Neural progenitor cell (in vitro differentiated cells): ENCODE measurements at regions not wholly inside any gene's neighbourhood (a gene's known extent, or its start where the extent isn't known, plus 50 kb on each side); places are given as distances from the start of the nearest gene placed in this dataset.
"Not testable (repeated sequence)": the region's sequence is repeated elsewhere in the genome, so short reads cannot be mapped to it uniquely, and the experiment has no call there.

Experiments
- DNase-seq: peaks from one replicate; pipeline ENCODE4 v3.0.0-alpha.2; 2016; ENCODE audit warnings: low spot score
- H2AFZ ChIP-seq: fragments of 200-600 bp; sonication (generic); replicated peaks from 2 replicates; pipeline ENCODE4 v1.6.1; 2016; ENCODE audit warnings: antibody characterized with exemption
- H3F3A ChIP-seq: fragments of 200-600 bp; sonication (generic); 2 replicates; pipeline ENCODE4 v1.6.1; 2016; ENCODE audit warnings: antibody characterized with exemption, low read depth
- H3K27ac ChIP-seq: fragments of 200-600 bp; sonication (generic); 2 replicates; pipeline ENCODE4 v1.5.1; 2016; ENCODE audit warnings: mild to moderate bottlenecking
- H3K27me3 ChIP-seq: fragments of 200-600 bp; sonication (generic); 2 replicates; pipeline ENCODE4 v1.6.1; 2016; ENCODE audit warnings: mild to moderate bottlenecking, moderate library complexity
- H3K36me3 ChIP-seq: fragments of 200-600 bp; sonication (generic); 2 replicates; pipeline ENCODE4 v1.5.1; 2016
- H3K4me1 ChIP-seq: fragments of 200-600 bp; sonication (generic); 2 replicates; pipeline ENCODE4 v1.6.1; 2016; ENCODE audit warnings: mixed run types
- H3K4me2 ChIP-seq: fragments of 200-600 bp; sonication (generic); 2 replicates; pipeline ENCODE4 v1.6.1; 2016
- H3K4me3 ChIP-seq: fragments of 200-600 bp; sonication (generic); 2 replicates; pipeline ENCODE4 v1.5.1; 2016
- H3K79me2 ChIP-seq: fragments of 200-600 bp; sonication (generic); 2 replicates; pipeline ENCODE4 v1.6.1; 2016; ENCODE audit warnings: low read depth
- H3K9ac ChIP-seq: fragments of 200-600 bp; sonication (generic); 2 replicates; pipeline ENCODE4 v1.6.1; 2016
- H3K9me3 ChIP-seq: fragments of 200-600 bp; sonication (generic); 2 replicates; pipeline ENCODE4 v1.5.1; 2016; ENCODE audit warnings: low read depth
- H4K20me1 ChIP-seq: fragments of 200-600 bp; sonication (generic); 2 replicates; pipeline ENCODE4 v1.6.1; 2016; ENCODE audit warnings: low read depth
- H3K27ac Mint-ChIP-seq: 3 replicates; pipeline ENCODE4 v1.8.0; 2021; ENCODE audit warnings: mixed read lengths
- H3K27me3 Mint-ChIP-seq: 2 replicates; pipeline ENCODE4 v1.8.0; 2022; ENCODE audit warnings: low read depth, mild to moderate bottlenecking, inconsistent platforms, moderate library complexity, mixed read lengths; ENCODE audit not compliant: insufficient read depth
- H3K36me3 Mint-ChIP-seq: 3 replicates; pipeline ENCODE4 v1.8.0; 2021; ENCODE audit warnings: mixed read lengths
- H3K4me1 Mint-ChIP-seq: 3 replicates; pipeline ENCODE4 v1.8.0; 2021; ENCODE audit warnings: mixed read lengths
- H3K4me3 Mint-ChIP-seq: 3 replicates; pipeline ENCODE4 v1.8.0; 2021; ENCODE audit warnings: mild to moderate bottlenecking, moderate library complexity, mixed read lengths
- H3K9me3 Mint-ChIP-seq: 3 replicates; pipeline ENCODE4 v1.8.0; 2020; ENCODE audit warnings: mixed read lengths
- EZH2 ChIP-seq: fragments of 200-600 bp; sonication (generic); IDR thresholded peaks from 2 replicates; pipeline ENCODE4 v1.6.1; 2017; ENCODE audit warnings: antibody characterized with exemption, mild to moderate bottlenecking, moderate library complexity
- EZH2phosphoT487 ChIP-seq: fragments of 200-600 bp; sonication (generic); IDR thresholded peaks from 2 replicates; pipeline ENCODE4 v1.6.1; 2017; ENCODE audit warnings: antibody characterized with exemption
- TF ChIP-seq, protein P1 (sequence below): fragments of 200-600 bp; sonication (generic); IDR thresholded peaks from 2 replicates; pipeline ENCODE4 v1.5.1; 2017; ENCODE audit warnings: antibody characterized with exemption, mild to moderate bottlenecking

- Histone ChIP-seq H2AFZ (no peak overlapping the region), H3K4me1 (no peaks in the 10 kb centered on the region), H3K27me3 (no peaks in the 10 kb centered on the region), H3K4me3 (no peak overlapping the region), H4K20me1 (no peaks in the 10 kb centered on the region), H3K9me3 (no peaks in the 10 kb centered on the region), H3K27ac (no peak overlapping the region), H3F3A (no peaks in the 10 kb centered on the region), H3K9ac (no peak overlapping the region), H3K79me2 (no peaks in the 10 kb centered on the region), H3K4me2 (no peak overlapping the region), H3K36me3 (no peaks in the 10 kb centered on the region)
- Mint-ChIP-seq H3K4me1 (no peaks in the 10 kb centered on the region), H3K9me3 (no peaks in the 10 kb centered on the region), H3K4me3 (no peak overlapping the region), H3K27me3 (no peaks in the 10 kb centered on the region), H3K36me3 (no peaks in the 10 kb centered on the region), H3K27ac (no peak overlapping the region)
- DNase-seq: no peak
- TF ChIP-seq, protein P1, sequence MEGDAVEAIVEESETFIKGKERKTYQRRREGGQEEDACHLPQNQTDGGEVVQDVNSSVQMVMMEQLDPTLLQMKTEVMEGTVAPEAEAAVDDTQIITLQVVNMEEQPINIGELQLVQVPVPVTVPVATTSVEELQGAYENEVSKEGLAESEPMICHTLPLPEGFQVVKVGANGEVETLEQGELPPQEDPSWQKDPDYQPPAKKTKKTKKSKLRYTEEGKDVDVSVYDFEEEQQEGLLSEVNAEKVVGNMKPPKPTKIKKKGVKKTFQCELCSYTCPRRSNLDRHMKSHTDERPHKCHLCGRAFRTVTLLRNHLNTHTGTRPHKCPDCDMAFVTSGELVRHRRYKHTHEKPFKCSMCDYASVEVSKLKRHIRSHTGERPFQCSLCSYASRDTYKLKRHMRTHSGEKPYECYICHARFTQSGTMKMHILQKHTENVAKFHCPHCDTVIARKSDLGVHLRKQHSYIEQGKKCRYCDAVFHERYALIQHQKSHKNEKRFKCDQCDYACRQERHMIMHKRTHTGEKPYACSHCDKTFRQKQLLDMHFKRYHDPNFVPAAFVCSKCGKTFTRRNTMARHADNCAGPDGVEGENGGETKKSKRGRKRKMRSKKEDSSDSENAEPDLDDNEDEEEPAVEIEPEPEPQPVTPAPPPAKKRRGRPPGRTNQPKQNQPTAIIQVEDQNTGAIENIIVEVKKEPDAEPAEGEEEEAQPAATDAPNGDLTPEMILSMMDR: no peak
- TF ChIP-seq EZH2phosphoT487: no peak
- TF ChIP-seq EZH2: no peak
Measured at GRCh38 chr10:26361351-26361750, 76.8 kb upstream of the APBB1IP start.

DNA sequence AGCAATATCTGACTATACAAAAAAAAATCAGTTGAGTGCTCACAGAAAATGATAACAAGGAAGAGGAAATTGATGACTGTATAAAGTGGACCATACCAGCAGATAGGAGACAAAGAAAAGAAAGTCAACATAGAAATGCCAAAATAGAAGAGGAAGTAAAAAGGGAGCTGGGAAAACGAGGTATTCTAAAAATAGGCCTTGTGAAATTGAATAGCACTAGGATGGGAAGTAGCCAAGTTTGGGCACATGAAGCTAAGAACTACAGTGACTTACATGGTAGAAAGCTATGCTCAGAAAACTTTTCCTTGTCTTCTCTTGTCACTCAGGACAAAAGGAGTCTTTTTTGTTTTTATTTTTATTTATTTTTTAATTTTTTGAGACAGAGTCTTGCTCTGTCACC lies 76.2 kb upstream of the APBB1IP start:
- Histone ChIP-seq H3K4me1 (no peaks in the 10 kb centered on the region), H3F3A (no peaks in the 10 kb centered on the region), H3K79me2 (no peaks in the 10 kb centered on the region), H3K27ac (no peak overlapping the region), H3K9me3 (no peaks in the 10 kb centered on the region), H3K27me3 (no peaks in the 10 kb centered on the region), H3K36me3 (no peaks in the 10 kb centered on the region), H3K4me2 (no peak overlapping the region), H3K4me3 (no peak overlapping the region), H2AFZ (no peak overlapping the region), H3K9ac (no peak overlapping the region), H4K20me1 (no peaks in the 10 kb centered on the region)
- Mint-ChIP-seq H3K4me3 (no peak overlapping the region), H3K27ac (no peak overlapping the region), H3K4me1 (no peaks in the 10 kb centered on the region), H3K9me3 (no peaks in the 10 kb centered on the region), H3K27me3 (no peaks in the 10 kb centered on the region), H3K36me3 (no peaks in the 10 kb centered on the region)
- DNase-seq: no peak
- TF ChIP-seq EZH2 (no peak), EZH2phosphoT487 (no peak)
- TF ChIP-seq, protein P1: no peak

DNA sequence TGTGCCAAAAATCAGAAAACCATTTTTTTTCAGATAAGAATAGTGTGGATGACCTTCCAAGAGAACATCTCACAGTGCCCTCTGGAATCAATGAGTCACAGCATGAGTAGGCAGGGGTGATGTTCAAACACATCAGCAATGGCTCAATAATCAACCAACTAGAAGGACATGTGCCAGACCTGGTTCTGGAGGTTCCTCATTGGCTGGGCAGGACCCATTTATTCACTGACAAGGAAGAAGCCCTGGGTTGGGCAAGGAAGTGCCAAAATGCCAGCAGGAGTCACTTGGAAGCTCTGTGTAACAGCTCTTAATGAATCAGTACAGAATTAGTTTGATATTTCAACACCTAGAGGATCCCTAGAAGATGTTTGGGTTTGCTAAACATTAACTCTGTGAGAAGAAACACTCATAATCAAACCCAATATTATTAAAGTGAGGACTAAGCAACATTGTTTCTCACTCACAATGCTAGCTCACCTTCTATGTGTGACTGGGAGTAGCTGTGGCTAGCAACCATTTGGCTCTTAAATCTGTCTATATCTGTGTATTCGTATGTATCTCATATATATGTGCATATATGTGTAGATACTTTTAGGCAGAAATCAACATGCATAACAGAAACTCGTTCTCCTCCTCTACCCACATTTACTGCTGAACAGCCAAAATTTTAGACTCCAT lies 72.3 kb upstream of the APBB1IP start:
- peaks cover 10% of the 10 kb centered on the region for H3K27me3 Mint-ChIP-seq
- Histone ChIP-seq H2AFZ (no peak overlapping the region), H3K9ac (no peak overlapping the region), H3K79me2 (no peaks in the 10 kb centered on the region), H3K4me3 (no peak overlapping the region), H3K9me3 (no peaks in the 10 kb centered on the region), H3K4me2 (no peak overlapping the region), H3K36me3 (no peaks in the 10 kb centered on the region), H3K4me1 (no peaks in the 10 kb centered on the region), H3F3A (no peaks in the 10 kb centered on the region), H3K27ac (no peak overlapping the region), H4K20me1 (no peaks in the 10 kb centered on the region), H3K27me3 (no peaks in the 10 kb centered on the region)
- H3K9me3 Mint-ChIP-seq: no peaks in the 10 kb centered on the region
- no peaks in the 10 kb centered on the region for H3K4me1 Mint-ChIP-seq
- no peak overlapping the region for H3K4me3 Mint-ChIP-seq
- H3K27ac Mint-ChIP-seq: no peak overlapping the region
- no peak for TF ChIP-seq EZH2
- H3K36me3 Mint-ChIP-seq: no peaks in the 10 kb centered on the region
- no peak for DNase-seq

GRCh38 chr10:26367035-26367434 lies 71.1 kb upstream of the APBB1IP start:
- DNase-seq, H3K4me3 ChIP-seq, H3K36me3 Mint-ChIP-seq, H3K9me3 Mint-ChIP-seq, H3K9me3 ChIP-seq, H3K4me2 ChIP-seq, H3K9ac ChIP-seq, H2AFZ ChIP-seq, H4K20me1 ChIP-seq, H3K4me1 ChIP-seq, H3K4me3 Mint-ChIP-seq, H3K27me3 ChIP-seq, H3K79me2 ChIP-seq, H3F3A ChIP-seq, H3K36me3 ChIP-seq, H3K27ac ChIP-seq, H3K27ac Mint-ChIP-seq, H3K4me1 Mint-ChIP-seq: not testable (repeated sequence)
- peaks cover 10% of the 10 kb centered on the region for H3K27me3 Mint-ChIP-seq
